GM21528 (cell line): ENCODE measurements at regions not wholly inside any gene's neighbourhood (a gene's known extent, or its start where the extent isn't known, plus 50 kb on each side); places are given as distances from the start of the nearest gene placed in this dataset.
A peak's percentile ranks its signal among the peaks of the same experiment; 100 is the strongest.

Experiments used
- ATAC-seq: cut with Tn5 transposase; IDR thresholded peaks from one replicate; pipeline ENCODE4 v1.9.1; 2021; ENCODE audit warnings: mild to moderate bottlenecking, moderate library complexity; ENCODE audit not compliant: unreplicated experiment, low FRiP score

- ATAC-seq: no peak
Observed at GRCh38 chr11:106208760-106209159, 131.3 kb downstream of the AASDHPPT start.

- ATAC-seq: no peak
Observed at GRCh38 chr11:106212081-106212480, 134.6 kb downstream of the AASDHPPT start.

- no peak for ATAC-seq
Observed at GRCh38 chr11:106216281-106216680, 138.8 kb downstream of the AASDHPPT start.

- ATAC-seq: no peak
Observed at GRCh38 chr11:106217456-106217855, 140.0 kb downstream of the AASDHPPT start.

- no peak for ATAC-seq
Observed at GRCh38 chr11:106218106-106218505, 140.6 kb downstream of the AASDHPPT start.

GRCh38 chr11:106222626-106223025 is 145.2 kb downstream of the AASDHPPT start:
- ATAC-seq: no peak

- ATAC-seq: no peak
Observed at GRCh38 chr11:106224172-106224571, 146.7 kb downstream of the AASDHPPT start.

GRCh38 chr11:106228996-106229395 is 151.5 kb downstream of the AASDHPPT start:
- ATAC-seq: no peak

- no peak for ATAC-seq
Observed at GRCh38 chr11:106231591-106231990, 154.1 kb downstream of the AASDHPPT start.

- peak; percentile 50 for ATAC-seq
Observed at GRCh38 chr11:106233191-106233590, 155.7 kb downstream of the AASDHPPT start.

- ATAC-seq: no peak
Observed at GRCh38 chr11:106234794-106235193, 157.3 kb downstream of the AASDHPPT start.

GRCh38 chr11:106236295-106236694 is 158.8 kb downstream of the AASDHPPT start:
- no peak for ATAC-seq

- ATAC-seq: no peak
Observed at GRCh38 chr11:106238704-106239360, 161.4 kb downstream of the AASDHPPT start.

- ATAC-seq: no peak
Observed at GRCh38 chr11:106241601-106242257, 164.3 kb downstream of the AASDHPPT start.

- no peak for ATAC-seq
Observed at GRCh38 chr11:106242718-106243415, 165.4 kb downstream of the AASDHPPT start.

GRCh38 chr11:106246495-106246894 is 169.0 kb downstream of the AASDHPPT start:
- no peak for ATAC-seq

- ATAC-seq: no peak
Observed at GRCh38 chr11:106249617-106250239, 172.3 kb downstream of the AASDHPPT start.

GRCh38 chr11:106262852-106263251 is 185.4 kb downstream of the AASDHPPT start:
- no peak for ATAC-seq

GRCh38 chr11:106263527-106263926 is 186.1 kb downstream of the AASDHPPT start:
- ATAC-seq: no peak

- no peak for ATAC-seq
Observed at GRCh38 chr11:106271086-106271485, 193.6 kb downstream of the AASDHPPT start.

- no peak for ATAC-seq
Observed at GRCh38 chr11:106271686-106272085, 194.2 kb downstream of the AASDHPPT start.
